Tibial nerve (tissue), 4 donors: ENCODE measurements at regions not wholly inside any gene's neighbourhood (a gene's known extent, or its start where the extent isn't known, plus 50 kb on each side); places are given as distances from the start of the nearest gene placed in this dataset.

Experiments used
- DNase-seq, 2 donors: peaks; one replicate each; pipeline ENCODE4 v3.0.0-alpha.2; 2019; ENCODE audit warnings: low spot score in 2 of 2
- H3K27ac ChIP-seq, 4 donors: fragments of 200-600 bp; sonication (generic) in 3 of 4; one replicate each; pipeline ENCODE4 v1.5.1; 2017 to 2019; ENCODE audit warnings: mild to moderate bottlenecking in 1 of 4
- H3K27me3 ChIP-seq, 2 donors: fragments of 200-600 bp; sonication (generic) in 1 of 2; one replicate each; pipeline versions ENCODE4 v1.5.1 to v1.6.0; 2017 to 2019
- H3K36me3 ChIP-seq, 3 donors: fragments of 200-600 bp; sonication (generic); one replicate each; pipeline ENCODE4 v1.5.1; 2018 to 2019
- H3K4me1 ChIP-seq, 4 donors: fragments of 200-600 bp; sonication (generic) in 3 of 4; one replicate each; pipeline ENCODE4 v1.5.1; 2017 to 2019
- H3K4me3 ChIP-seq, 4 donors: fragments of 200-600 bp; sonication (generic) in 3 of 4; one replicate each; pipeline ENCODE4 v1.5.1; 2017 to 2019; ENCODE audit warnings: mild to moderate bottlenecking in 1 of 4, moderate library complexity in 1 of 4
- H3K9me3 ChIP-seq, 4 donors: fragments of 200-600 bp; sonication (generic) in 3 of 4; one replicate each; pipeline ENCODE4 v1.5.1; 2017 to 2019
- EP300 ChIP-seq, 2 donors: sonication (generic); formaldehyde crosslinking; IDR thresholded peaks; one replicate each; pipeline ENCODE4 v1.6.1; 2017; ENCODE audit warnings: antibody characterized with exemption in 2 of 2, mild to moderate bottlenecking in 1 of 2
- POLR2A ChIP-seq, 2 donors: fragments of 450-650 bp; IDR thresholded peaks; one replicate each; pipeline ENCODE4 v1.6.1; 2017; ENCODE audit warnings: antibody characterized with exemption in 2 of 2, mild to moderate bottlenecking in 2 of 2, moderate library complexity in 2 of 2
- WGBS, 2 donors: methylation state at CpG; one replicate each; pipeline ENCODE4 v1.1.5; 2018; 5-methylcytosine and 5-hydroxymethylcytosine counted together
- TF ChIP-seq, protein P1 (sequence below), 5 experiments: fragments of 200-600 bp in 3 of 5; fragments of 450-650 bp in 2 of 5; sonication (generic) in 3 of 5; IDR thresholded peaks; one replicate each; pipeline ENCODE4 v1.5.1; 2016 to 2019; ENCODE audit warnings: antibody characterized with exemption in 5 of 5, mild to moderate bottlenecking in 3 of 5, moderate library complexity in 2 of 5

DNA sequence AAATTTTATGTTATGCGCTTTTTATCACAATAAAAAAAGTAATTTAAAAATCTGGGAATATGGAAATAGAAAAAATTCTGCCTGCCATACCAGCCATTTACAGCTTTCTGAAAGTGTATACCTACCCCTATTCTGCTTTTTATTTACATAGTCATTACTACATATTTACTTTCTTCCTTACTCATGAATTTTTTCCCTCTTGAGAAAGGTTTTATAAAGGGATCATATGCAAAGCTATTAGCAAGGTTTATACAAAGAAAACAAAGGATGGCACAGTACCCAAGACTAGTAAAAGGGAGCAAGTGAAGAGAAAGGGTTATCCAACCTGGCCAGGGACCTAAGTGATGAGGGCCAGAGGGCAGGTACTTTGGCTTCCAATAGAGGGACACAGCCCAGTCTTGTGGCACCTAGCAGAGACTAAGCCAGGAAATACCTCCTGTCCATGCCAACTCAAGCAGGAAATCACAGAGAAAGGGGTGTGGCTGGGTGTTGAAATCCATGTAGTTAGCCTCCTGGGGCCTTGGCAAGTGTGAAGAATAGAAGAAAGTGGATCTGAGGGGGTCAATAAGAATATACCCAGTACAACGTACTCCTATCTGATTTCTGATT lies 207.3 kb upstream of the VEGFC start:
- no peak for DNase-seq
- TF ChIP-seq EP300 (IDR thresholded peaks at IDR 0.05) (no peak), POLR2A (IDR thresholded peaks at IDR 0.05) (no peak)
- TF ChIP-seq, protein P1, sequence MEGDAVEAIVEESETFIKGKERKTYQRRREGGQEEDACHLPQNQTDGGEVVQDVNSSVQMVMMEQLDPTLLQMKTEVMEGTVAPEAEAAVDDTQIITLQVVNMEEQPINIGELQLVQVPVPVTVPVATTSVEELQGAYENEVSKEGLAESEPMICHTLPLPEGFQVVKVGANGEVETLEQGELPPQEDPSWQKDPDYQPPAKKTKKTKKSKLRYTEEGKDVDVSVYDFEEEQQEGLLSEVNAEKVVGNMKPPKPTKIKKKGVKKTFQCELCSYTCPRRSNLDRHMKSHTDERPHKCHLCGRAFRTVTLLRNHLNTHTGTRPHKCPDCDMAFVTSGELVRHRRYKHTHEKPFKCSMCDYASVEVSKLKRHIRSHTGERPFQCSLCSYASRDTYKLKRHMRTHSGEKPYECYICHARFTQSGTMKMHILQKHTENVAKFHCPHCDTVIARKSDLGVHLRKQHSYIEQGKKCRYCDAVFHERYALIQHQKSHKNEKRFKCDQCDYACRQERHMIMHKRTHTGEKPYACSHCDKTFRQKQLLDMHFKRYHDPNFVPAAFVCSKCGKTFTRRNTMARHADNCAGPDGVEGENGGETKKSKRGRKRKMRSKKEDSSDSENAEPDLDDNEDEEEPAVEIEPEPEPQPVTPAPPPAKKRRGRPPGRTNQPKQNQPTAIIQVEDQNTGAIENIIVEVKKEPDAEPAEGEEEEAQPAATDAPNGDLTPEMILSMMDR (IDR thresholded peaks at IDR 0.05): no peak
- Histone ChIP-seq H3K36me3 (no peaks in the 10 kb centered on the region), H3K27me3 (no peaks in the 10 kb centered on the region), H3K27ac (no peak overlapping the region), H3K9me3 (peaks cover 0 to 10% (median 4%) of the 10 kb centered on the region in 4 donors), H3K4me1 (no peaks in the 10 kb centered on the region), H3K4me3 (no peak overlapping the region)
- WGBS, 2 donors: 85 to 90% methylated on average over 2 of the region's 2 CpGs

DNA sequence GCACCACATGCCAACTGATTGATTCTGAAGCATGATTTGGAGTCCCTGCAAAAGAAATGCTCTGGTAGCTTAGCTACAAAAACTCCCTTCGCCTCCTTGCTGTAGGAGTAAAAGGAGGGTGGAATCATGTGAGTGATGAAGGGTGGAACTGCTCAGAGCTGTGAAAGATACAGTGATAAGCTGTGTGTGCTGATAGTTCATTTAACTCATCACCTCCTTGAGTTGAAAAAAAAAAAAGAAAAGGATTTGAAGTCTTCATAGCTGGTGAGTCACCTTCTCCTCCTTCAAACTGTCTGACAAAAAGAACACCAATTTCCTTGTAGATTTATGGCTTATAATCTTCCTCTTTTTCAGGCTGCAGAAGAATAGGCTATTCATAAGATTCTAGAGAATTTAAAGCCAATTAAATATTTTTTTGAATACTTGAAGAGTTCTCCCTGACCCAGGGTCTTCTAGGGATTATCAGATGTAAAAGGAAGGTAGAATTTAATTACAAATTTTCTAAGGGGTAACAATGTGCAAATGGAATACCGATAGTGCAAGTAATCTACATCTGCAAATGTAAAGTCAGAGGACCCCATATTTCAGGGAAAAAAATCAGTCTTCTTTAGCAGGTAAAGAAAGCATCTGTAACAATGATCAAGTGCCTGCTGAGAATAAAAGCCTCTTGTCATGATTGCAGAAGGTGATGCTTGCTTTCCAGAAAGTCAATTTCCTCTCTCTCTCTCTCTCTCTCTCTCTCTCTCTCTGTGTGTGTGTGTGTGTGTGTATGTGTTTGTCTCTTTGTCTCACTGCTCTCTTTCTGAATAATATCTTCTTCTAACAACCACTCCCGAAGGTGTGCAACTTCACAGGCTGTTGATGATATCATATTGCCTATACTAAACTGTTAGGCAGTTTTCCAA lies 208.8 kb upstream of the VEGFC start:
- Histone ChIP-seq H3K27me3 (no peaks in the 10 kb centered on the region), H3K4me3 (no peak overlapping the region), H3K4me1 (no peaks in the 10 kb centered on the region), H3K36me3 (no peaks in the 10 kb centered on the region), H3K9me3 (peaks cover 0 to 10% (median 4%) of the 10 kb centered on the region in 4 donors), H3K27ac (no peak overlapping the region)
- no peak for DNase-seq
- WGBS, 2 donors: 59 to 63% methylated on average over 3 of the region's 3 CpGs
- TF ChIP-seq, protein P1 (IDR thresholded peaks at IDR 0.05): no peak
- TF ChIP-seq EP300 (IDR thresholded peaks at IDR 0.05) (no peak), POLR2A (IDR thresholded peaks at IDR 0.05) (no peak)

DNA sequence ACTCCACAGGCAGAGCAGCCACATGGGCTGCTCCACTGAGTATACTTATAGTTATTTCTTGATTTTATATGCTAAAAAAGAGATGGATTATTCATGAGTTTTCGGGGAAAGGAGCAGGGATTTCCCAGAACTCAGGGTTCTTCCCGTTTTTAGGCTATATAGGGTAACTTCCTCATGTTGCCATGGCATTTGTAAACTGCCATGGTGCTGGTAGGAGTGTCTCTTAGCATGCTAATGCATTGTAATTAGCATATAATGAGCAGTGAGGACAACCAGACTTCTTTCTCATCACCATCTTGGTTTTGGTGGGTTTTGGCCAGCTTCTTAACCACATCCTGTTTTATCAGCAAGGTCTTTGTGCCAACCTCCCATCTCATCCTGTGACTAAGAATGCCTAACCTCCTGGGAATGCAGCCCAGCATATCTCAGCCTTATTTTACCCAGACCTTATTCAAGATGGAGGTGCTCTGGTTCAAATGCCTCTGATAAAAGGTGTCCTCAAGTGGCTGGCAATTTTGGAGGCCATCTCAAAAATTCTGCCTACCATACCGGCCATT lies 213.0 kb upstream of the VEGFC start:
- Histone ChIP-seq H3K27me3 (no peaks in the 10 kb centered on the region), H3K4me3 (no peak overlapping the region), H3K36me3 (no peaks in the 10 kb centered on the region), H3K4me1 (no peaks in the 10 kb centered on the region), H3K9me3 (no peaks in the 10 kb centered on the region), H3K27ac (no peak overlapping the region)
- no peak for DNase-seq
- 65 to 73% methylated on average over 3 of the region's 3 CpGs for WGBS, 2 donors
- TF ChIP-seq, protein P1 (IDR thresholded peaks at IDR 0.05): no peak
- no peak for TF ChIP-seq POLR2A (IDR thresholded peaks at IDR 0.05)
- no peak for TF ChIP-seq EP300 (IDR thresholded peaks at IDR 0.05)

DNA sequence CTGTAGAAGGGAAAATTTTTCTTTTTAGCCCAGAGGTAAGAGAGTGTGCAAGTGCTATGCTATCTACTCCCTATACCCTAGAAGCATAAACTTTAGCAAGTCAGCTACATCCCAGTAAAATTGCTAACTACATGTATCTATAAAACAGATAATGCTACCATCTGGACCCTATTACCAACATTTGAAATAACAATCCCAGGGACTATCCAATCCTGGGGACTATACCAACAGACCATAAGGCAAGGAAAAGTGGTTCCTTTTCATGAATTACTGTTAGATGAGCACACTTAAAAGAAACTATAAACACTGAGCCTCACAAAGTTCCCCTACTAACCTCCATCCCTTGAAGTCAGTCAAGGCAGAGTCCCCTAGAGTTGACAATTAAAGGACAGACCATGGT lies 213.6 kb upstream of the VEGFC start:
- TF ChIP-seq, protein P1 (IDR thresholded peaks at IDR 0.05): no peak
- TF ChIP-seq POLR2A (IDR thresholded peaks at IDR 0.05): no peak
- TF ChIP-seq EP300 (IDR thresholded peaks at IDR 0.05): no peak
- Histone ChIP-seq H3K36me3 (no peaks in the 10 kb centered on the region), H3K27ac (no peak overlapping the region), H3K4me3 (no peak overlapping the region), H3K9me3 (no peaks in the 10 kb centered on the region), H3K27me3 (no peaks in the 10 kb centered on the region), H3K4me1 (no peaks in the 10 kb centered on the region)
- no peak for DNase-seq
